Adipocyte (in vitro differentiated cells): ENCODE measurements at regions not wholly inside any gene's neighbourhood (a gene's known extent, or its start where the extent isn't known, plus 50 kb on each side); places are given as distances from the start of the nearest gene placed in this dataset.

ENCODE experiments used
- DNase-seq: peaks from one replicate; pipeline ENCODE4 v3.0.0-alpha.2; 2015; ENCODE audit warnings: low read depth
- H3K27me3 ChIP-seq: replicated peaks from 2 replicates; pipeline ENCODE4 v1.7.0; 2013; ENCODE audit warnings: mild to moderate bottlenecking, low read length, moderate library complexity; ENCODE audit not compliant: control insufficient read depth, insufficient read depth
- H3K36me3 ChIP-seq: 2 replicates; pipeline ENCODE4 v1.7.0; 2013; ENCODE audit warnings: low read length, mild to moderate bottlenecking, moderate library complexity; ENCODE audit not compliant: control insufficient read depth, insufficient read depth, severe bottlenecking
- H3K4me1 ChIP-seq: 2 replicates; pipeline ENCODE4 v1.7.0; 2013; ENCODE audit warnings: mild to moderate bottlenecking, low read length, moderate library complexity; ENCODE audit not compliant: control insufficient read depth, insufficient read depth
- H3K4me3 ChIP-seq: 2 replicates; pipeline ENCODE4 v1.7.0; 2013; ENCODE audit warnings: mild to moderate bottlenecking, low read length, moderate library complexity
- H3K9ac ChIP-seq: 2 replicates; pipeline ENCODE4 v1.7.0; 2013; ENCODE audit warnings: mild to moderate bottlenecking, low read length, moderate library complexity
- H3K9me3 ChIP-seq: 2 replicates; pipeline ENCODE4 v1.7.0; 2013; ENCODE audit warnings: mild to moderate bottlenecking, low read length, moderate library complexity; ENCODE audit not compliant: control insufficient read depth

GRCh38 chr10:128429835-128430513, 303.8 kb upstream of the MKI67 start:
- Histone ChIP-seq H3K9ac (no peak overlapping the region), H3K4me3 (no peak overlapping the region), H3K27me3 (no peaks in the 10 kb centered on the region), H3K9me3 (no peaks in the 10 kb centered on the region), H3K36me3 (no peaks in the 10 kb centered on the region), H3K4me1 (no peaks in the 10 kb centered on the region)
- DNase-seq = no peak

GRCh38 chr10:128431083-128431482, 304.9 kb upstream of the MKI67 start:
- Histone ChIP-seq H3K36me3 (no peaks in the 10 kb centered on the region), H3K27me3 (no peaks in the 10 kb centered on the region), H3K9ac (no peak overlapping the region), H3K4me3 (no peak overlapping the region), H3K9me3 (no peaks in the 10 kb centered on the region), H3K4me1 (no peaks in the 10 kb centered on the region)
- no peak for DNase-seq

- H3K9ac ChIP-seq = no peak overlapping the region
- H3K4me1 ChIP-seq = no peaks in the 10 kb centered on the region
- no peaks in the 10 kb centered on the region for H3K36me3 ChIP-seq
- H3K9me3 ChIP-seq = no peaks in the 10 kb centered on the region
- no peak for DNase-seq
- no peaks in the 10 kb centered on the region for H3K27me3 ChIP-seq
- H3K4me3 ChIP-seq = no peak overlapping the region
These were observed 305.3 kb upstream of the MKI67 start for GRCh38 chr10:128431506-128431905.

GRCh38 chr10:128432011-128432410, 305.8 kb upstream of the MKI67 start:
- Histone ChIP-seq H3K9ac (no peak overlapping the region), H3K36me3 (no peaks in the 10 kb centered on the region), H3K27me3 (no peaks in the 10 kb centered on the region), H3K4me1 (no peaks in the 10 kb centered on the region), H3K4me3 (no peak overlapping the region), H3K9me3 (no peaks in the 10 kb centered on the region)
- no peak for DNase-seq

GRCh38 chr10:128432423-128432822, 306.2 kb upstream of the MKI67 start:
- no peak overlapping the region for H3K4me3 ChIP-seq
- no peak for DNase-seq
- no peaks in the 10 kb centered on the region for H3K4me1 ChIP-seq
- no peak overlapping the region for H3K9ac ChIP-seq
- no peaks in the 10 kb centered on the region for H3K9me3 ChIP-seq
- no peaks in the 10 kb centered on the region for H3K27me3 ChIP-seq
- no peaks in the 10 kb centered on the region for H3K36me3 ChIP-seq

GRCh38 chr10:128435811-128436210, 309.6 kb upstream of the MKI67 start:
- H3K9me3 ChIP-seq = no peaks in the 10 kb centered on the region
- no peak overlapping the region for H3K4me3 ChIP-seq
- no peaks in the 10 kb centered on the region for H3K27me3 ChIP-seq
- H3K36me3 ChIP-seq = no peaks in the 10 kb centered on the region
- no peaks in the 10 kb centered on the region for H3K4me1 ChIP-seq
- H3K9ac ChIP-seq = no peak overlapping the region
- DNase-seq = no peak

GRCh38 chr10:128437786-128438345, 311.6 kb upstream of the MKI67 start:
- no peak for DNase-seq
- H3K4me3 ChIP-seq = no peak overlapping the region

GRCh38 chr10:128438417-128439063, 312.3 kb upstream of the MKI67 start:
- Histone ChIP-seq H3K9ac (no peak overlapping the region), H3K9me3 (no peaks in the 10 kb centered on the region), H3K36me3 (no peaks in the 10 kb centered on the region), H3K4me1 (no peaks in the 10 kb centered on the region), H3K4me3 (no peak overlapping the region), H3K27me3 (no peaks in the 10 kb centered on the region)
- no peak for DNase-seq

More at GRCh38 chr10:128437786-128438345, 311.6 kb upstream of the MKI67 start:
- Histone ChIP-seq H3K9me3 (no peaks in the 10 kb centered on the region), H3K4me1 (no peaks in the 10 kb centered on the region), H3K9ac (no peak overlapping the region), H3K27me3 (no peaks in the 10 kb centered on the region), H3K36me3 (no peaks in the 10 kb centered on the region)

- no peaks in the 10 kb centered on the region for H3K36me3 ChIP-seq
- H3K9ac ChIP-seq = no peak overlapping the region
- H3K4me1 ChIP-seq = no peaks in the 10 kb centered on the region
- H3K4me3 ChIP-seq = no peak overlapping the region
- H3K27me3 ChIP-seq = no peaks in the 10 kb centered on the region
- H3K9me3 ChIP-seq = no peaks in the 10 kb centered on the region
- no peak for DNase-seq
These were observed 314.4 kb upstream of the MKI67 start for GRCh38 chr10:128440513-128441160.

- Histone ChIP-seq H3K4me3 (no peak overlapping the region), H3K27me3 (no peaks in the 10 kb centered on the region), H3K9me3 (peaks cover 6% of the 10 kb centered on the region), H3K9ac (no peak overlapping the region), H3K4me1 (no peaks in the 10 kb centered on the region), H3K36me3 (no peaks in the 10 kb centered on the region)
- DNase-seq = no peak
These were observed 317.8 kb upstream of the MKI67 start for GRCh38 chr10:128443925-128444518.

GRCh38 chr10:128448796-128449195, 322.6 kb upstream of the MKI67 start:
- Histone ChIP-seq H3K4me1 (no peaks in the 10 kb centered on the region), H3K9me3 (peaks cover 6% of the 10 kb centered on the region), H3K36me3 (no peaks in the 10 kb centered on the region), H3K9ac (no peak overlapping the region), H3K27me3 (no peaks in the 10 kb centered on the region), H3K4me3 (no peak overlapping the region)
- no peak for DNase-seq
